Activated CD4-positive, alpha-beta memory T cell treated with anti-CD3 and anti-CD28 coated beads for 36 hours (primary cell): ENCODE measurements at regions not wholly inside any gene's neighbourhood (a gene's known extent, or its start where the extent isn't known, plus 50 kb on each side); places are given as distances from the start of the nearest gene placed in this dataset.

Experiments
- CTCF ChIA-PET: fragments of 350-600 bp; sonication (Branson Sonifier 250); formaldehyde crosslinking; loops from one replicate; lab custom pipeline; 2021; ENCODE audit warnings: antibody characterized with exemption, inconsistent platforms; lab: Charles Lee
- POLR2A ChIA-PET: fragments of 350-600 bp; sonication (Branson Sonifier 250); formaldehyde crosslinking; loops from one replicate; lab custom pipeline; 2021; ENCODE audit warnings: antibody characterized with exemption; lab: Charles Lee
- DNase-seq: peaks from one replicate; pipeline ENCODE4 v3.0.0-alpha.2; 2020
- H3K27ac Mint-ChIP-seq: one replicate; pipeline ENCODE4 v1.8.0; 2021; ENCODE audit warnings: mixed read lengths
- H3K27me3 Mint-ChIP-seq: one replicate; pipeline ENCODE4 v1.8.0; 2021; ENCODE audit warnings: mixed read lengths
- H3K36me3 Mint-ChIP-seq: one replicate; pipeline ENCODE4 v1.8.0; 2021; ENCODE audit warnings: mixed read lengths
- H3K4me1 Mint-ChIP-seq: one replicate; pipeline ENCODE4 v1.8.0; 2021; ENCODE audit warnings: low read depth, mixed read lengths
- H3K4me3 Mint-ChIP-seq: one replicate; pipeline ENCODE4 v1.8.0; 2021; ENCODE audit warnings: mild to moderate bottlenecking, mixed read lengths
- H3K9me3 Mint-ChIP-seq: one replicate; pipeline ENCODE4 v1.8.0; 2021; ENCODE audit warnings: mixed read lengths
- intact Hi-C: fragments of 100-400 bp; cut with micrococcal nuclease; formaldehyde crosslinking; loops from one replicate; pipeline ENCODE4 v1.15.1; 2023

DNA sequence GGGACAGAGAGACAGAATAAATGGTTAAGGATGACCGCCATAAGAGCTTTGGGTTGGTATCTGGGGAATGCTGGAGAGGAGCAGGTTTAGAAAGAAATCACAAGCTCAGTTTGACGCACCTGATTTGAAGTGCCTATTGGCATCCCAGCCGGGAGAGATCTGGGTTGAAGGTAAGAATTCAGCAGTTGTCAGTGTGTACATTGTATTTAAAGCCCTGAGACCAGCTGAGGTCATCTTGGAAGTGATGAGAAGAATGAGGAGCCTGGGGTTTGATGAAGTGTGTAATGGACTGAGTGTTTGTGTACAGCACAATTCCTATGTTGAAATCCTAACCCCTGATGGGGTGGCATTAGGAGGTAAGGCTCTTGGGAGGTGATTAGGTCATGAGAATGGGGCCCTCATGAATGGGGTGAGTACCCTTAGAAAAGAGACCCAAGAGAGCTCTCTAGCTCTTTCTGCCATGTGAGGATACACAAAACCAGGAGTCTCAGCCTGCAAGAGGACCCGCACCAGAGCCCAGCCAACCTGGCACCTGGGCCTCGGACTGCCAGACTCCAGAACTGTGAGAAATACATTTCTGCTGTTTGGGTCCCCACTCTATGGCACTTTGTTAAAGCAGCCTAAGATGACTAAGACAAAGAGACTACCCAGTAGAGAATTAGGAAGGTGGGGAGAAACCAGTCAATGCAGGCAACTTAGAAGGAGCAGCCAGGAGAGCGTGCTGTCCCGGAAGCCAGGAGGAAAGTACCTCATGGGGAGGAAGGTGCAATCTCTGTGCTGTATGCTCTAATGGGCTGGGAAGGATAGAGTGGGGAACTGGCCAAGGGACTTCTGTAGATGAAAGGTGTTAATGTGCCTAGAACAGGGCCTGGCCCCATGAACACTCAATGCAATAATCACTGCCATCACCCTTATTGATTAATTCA is 133.7 kb upstream of the SLC24A3 start:
- Mint-ChIP-seq H3K36me3 (no peaks in the 10 kb centered on the region), H3K27me3 (no peaks in the 10 kb centered on the region), H3K4me1 (no peaks in the 10 kb centered on the region), H3K9me3 (no peaks in the 10 kb centered on the region), H3K27ac (no peak overlapping the region), H3K4me3 (no peak overlapping the region)
- CTCF ChIA-PET, result no interaction called here
- POLR2A ChIA-PET, result no interaction called here
- intact Hi-C loops, result no loop called here
- no peak for DNase-seq

DNA sequence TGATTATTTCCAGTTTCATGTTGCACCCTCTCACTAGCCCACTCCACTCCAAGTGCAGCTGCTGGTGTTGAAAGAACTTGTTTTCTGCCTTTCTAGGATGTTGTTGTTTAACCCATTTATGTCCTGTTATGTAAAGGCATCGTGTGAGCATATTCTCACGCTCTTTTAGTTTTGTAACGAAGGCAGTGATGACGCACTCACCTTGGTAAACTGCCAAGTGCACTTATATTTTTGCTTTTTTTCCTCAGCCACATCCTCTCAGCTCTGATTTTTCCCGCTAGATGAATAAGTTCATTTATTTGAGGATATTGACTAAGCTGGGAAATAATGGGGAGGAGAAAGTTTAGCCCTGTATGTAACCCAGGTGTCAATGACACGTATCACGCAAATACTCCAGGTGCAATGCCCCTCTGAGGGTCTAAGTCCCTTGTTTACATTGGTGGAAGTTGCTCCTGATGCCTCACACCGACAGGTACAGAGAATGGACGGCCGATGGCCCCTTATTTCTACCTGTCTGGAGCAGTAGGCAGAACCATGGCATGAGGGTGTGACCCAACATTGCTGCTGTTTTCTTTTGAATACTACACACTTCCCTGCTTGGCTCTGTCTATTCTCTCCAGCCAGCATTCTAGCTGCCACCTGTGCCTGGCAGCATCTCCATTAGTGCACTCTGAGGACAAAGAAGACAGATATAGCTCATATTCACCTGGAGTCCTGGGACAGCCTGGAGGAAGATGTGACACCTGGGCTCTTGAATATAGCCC is 132.7 kb upstream of the SLC24A3 start:
- POLR2A ChIA-PET, result no interaction called here
- H3K27me3 Mint-ChIP-seq, result no peaks in the 10 kb centered on the region
- no peaks in the 10 kb centered on the region for H3K4me1 Mint-ChIP-seq
- CTCF ChIA-PET, result no interaction called here
- H3K36me3 Mint-ChIP-seq, result no peaks in the 10 kb centered on the region
- no peak overlapping the region for H3K4me3 Mint-ChIP-seq
- H3K27ac Mint-ChIP-seq, result no peak overlapping the region
- no peak for DNase-seq
- no peaks in the 10 kb centered on the region for H3K9me3 Mint-ChIP-seq
- intact Hi-C loops, result no loop called here

DNA sequence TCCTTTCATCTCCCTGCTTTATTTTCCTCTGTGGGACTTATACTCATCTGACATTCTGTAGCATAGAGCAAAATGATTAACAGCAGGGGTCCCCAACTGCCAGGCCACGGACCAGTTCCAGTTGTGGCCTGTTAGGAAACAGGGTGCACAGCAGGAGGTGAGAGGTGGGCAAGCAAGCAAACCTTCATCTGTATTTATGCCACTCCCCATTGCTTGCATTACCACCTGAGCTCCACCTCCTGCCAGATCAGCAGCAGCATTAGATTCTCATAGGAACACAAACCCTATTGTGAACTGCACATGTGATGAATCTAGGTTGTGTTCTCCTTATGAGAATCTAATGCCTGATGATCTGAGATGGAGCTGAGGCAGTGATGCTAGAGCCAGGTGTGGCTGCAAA is 130.5 kb upstream of the SLC24A3 start:
- Mint-ChIP-seq H3K27me3 (no peaks in the 10 kb centered on the region), H3K36me3 (no peaks in the 10 kb centered on the region), H3K27ac (no peak overlapping the region), H3K4me1 (no peaks in the 10 kb centered on the region), H3K9me3 (no peaks in the 10 kb centered on the region), H3K4me3 (no peak overlapping the region)
- CTCF ChIA-PET, result no interaction called here
- POLR2A ChIA-PET, result no interaction called here
- intact Hi-C loops, result no loop called here
- no peak for DNase-seq

DNA sequence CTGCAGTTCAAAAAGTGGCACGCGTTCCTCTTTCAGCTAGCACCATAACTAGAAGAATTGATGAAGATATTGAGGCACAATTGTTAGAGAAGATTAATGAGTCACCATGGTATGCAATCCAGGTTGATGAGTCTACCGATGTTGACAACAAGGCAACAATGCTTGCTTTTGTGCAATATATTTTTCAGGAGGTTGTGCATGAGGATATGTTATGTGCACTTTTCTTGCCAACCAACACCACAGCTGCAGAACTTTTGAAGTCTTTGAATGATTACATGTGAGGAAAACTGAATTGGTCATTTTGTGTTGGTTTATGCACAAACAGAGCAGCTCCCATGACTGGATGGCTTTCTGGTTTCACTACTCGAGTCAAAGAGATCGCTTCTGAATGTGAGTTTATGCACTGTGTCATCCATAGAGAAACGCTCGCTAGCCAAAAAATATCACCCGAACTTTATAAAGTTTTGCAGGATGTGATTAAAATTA is 129.3 kb upstream of the SLC24A3 start:
- H3K27me3 Mint-ChIP-seq, result no peaks in the 10 kb centered on the region
- no peaks in the 10 kb centered on the region for H3K4me1 Mint-ChIP-seq
- ChIA-PET POLR2A (no interaction called here), CTCF (interaction anchor here (1.0 kb wide), 1 partner anchor 451 kb away, joined by 3 read pairs; no protein-coding TSS in a partner anchor)
- no peaks in the 10 kb centered on the region for H3K9me3 Mint-ChIP-seq
- intact Hi-C loops, result no loop called here
- DNase-seq, result no peak
- no peaks in the 10 kb centered on the region for H3K36me3 Mint-ChIP-seq
- H3K27ac Mint-ChIP-seq, result no peak overlapping the region
- no peak overlapping the region for H3K4me3 Mint-ChIP-seq

DNA sequence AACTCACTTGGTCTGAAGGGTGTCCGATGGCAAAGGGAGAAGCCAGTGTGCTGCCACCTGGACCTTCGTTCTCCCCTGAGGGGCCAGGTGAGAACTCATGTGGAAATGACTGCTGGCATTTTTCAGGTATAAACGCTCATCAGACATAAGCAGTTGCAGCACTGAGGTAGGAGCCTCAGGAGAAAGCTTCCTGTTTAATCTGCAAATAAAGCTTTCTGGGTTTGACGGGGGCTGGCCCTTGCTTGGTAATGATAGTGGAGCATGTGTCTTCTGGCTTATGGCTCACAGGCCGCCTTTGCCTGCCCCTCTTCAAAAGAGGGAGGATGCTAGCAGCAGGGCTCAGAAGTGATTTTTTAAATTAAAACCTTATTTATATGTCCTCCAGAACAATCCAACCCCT is 122.1 kb upstream of the SLC24A3 start:
- no peak overlapping the region for H3K27ac Mint-ChIP-seq
- intact Hi-C loops, result no loop called here

DNA sequence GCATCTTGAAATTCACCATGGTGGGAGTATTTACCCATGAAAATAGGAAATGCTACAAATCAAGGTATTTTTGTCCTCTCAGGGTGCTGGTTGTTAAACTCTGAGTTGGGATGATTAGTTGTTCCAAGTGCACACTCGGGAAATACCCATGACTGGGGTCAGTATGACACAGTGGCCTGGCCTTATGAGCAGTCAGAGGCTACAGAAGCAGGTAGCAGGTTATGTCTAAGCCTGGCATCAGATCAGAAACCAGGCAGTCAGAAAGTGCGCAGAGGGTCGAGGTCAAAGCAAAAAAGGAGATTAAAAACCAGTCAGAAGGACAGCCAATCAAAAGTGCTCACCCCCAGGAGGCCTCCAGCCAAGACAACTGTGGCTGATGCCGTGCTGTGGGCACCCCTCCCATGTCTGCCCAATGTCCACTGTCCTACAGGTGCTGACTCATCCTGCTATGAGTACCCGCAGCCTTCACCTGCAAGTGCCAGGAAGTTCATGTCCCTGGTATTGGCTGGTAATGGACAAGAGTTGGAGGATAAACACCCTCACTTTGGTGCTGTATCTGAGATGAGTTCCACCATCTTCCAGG is 117.4 kb upstream of the SLC24A3 start:
- Mint-ChIP-seq H3K9me3 (no peaks in the 10 kb centered on the region), H3K27ac (no peak overlapping the region), H3K27me3 (no peaks in the 10 kb centered on the region), H3K4me3 (no peak overlapping the region), H3K4me1 (no peaks in the 10 kb centered on the region), H3K36me3 (no peaks in the 10 kb centered on the region)
- intact Hi-C loops, result no loop called here
- ChIA-PET CTCF (no interaction called here), POLR2A (no interaction called here)
- no peak for DNase-seq

More for the DNA sequence above, 122.1 kb upstream of the SLC24A3 start:
- DNase-seq, result no peak
- H3K4me1 Mint-ChIP-seq, result no peaks in the 10 kb centered on the region
- CTCF ChIA-PET, result no interaction called here
- no peaks in the 10 kb centered on the region for H3K27me3 Mint-ChIP-seq
- POLR2A ChIA-PET, result no interaction called here
- no peaks in the 10 kb centered on the region for H3K9me3 Mint-ChIP-seq
- no peaks in the 10 kb centered on the region for H3K36me3 Mint-ChIP-seq
- H3K4me3 Mint-ChIP-seq, result no peak overlapping the region

DNA sequence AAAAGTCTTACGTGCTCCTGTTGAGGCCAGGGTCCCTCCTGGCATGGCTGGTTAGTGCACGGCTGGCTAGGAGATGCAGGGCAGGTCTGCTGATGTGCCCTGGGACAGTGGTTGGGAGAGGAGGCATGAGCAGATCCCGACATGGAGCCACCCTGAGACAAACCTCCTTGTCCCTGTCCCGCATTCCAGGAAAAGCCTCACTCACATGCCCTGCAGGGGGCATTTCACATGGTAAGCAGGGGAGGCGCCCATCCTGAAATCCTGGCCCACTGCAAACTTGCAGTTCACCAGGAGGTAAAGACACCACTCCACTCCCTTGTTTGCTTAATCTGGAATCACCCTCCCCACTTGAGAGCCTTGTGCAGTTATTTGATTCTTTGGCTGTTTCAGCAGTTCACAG is 116.7 kb upstream of the SLC24A3 start:
- ChIA-PET POLR2A (no interaction called here), CTCF (no interaction called here)
- Mint-ChIP-seq H3K9me3 (no peaks in the 10 kb centered on the region), H3K27me3 (no peaks in the 10 kb centered on the region), H3K27ac (no peak overlapping the region), H3K4me3 (no peak overlapping the region), H3K4me1 (no peaks in the 10 kb centered on the region), H3K36me3 (no peaks in the 10 kb centered on the region)
- intact Hi-C loops, result no loop called here
- no peak for DNase-seq

DNA sequence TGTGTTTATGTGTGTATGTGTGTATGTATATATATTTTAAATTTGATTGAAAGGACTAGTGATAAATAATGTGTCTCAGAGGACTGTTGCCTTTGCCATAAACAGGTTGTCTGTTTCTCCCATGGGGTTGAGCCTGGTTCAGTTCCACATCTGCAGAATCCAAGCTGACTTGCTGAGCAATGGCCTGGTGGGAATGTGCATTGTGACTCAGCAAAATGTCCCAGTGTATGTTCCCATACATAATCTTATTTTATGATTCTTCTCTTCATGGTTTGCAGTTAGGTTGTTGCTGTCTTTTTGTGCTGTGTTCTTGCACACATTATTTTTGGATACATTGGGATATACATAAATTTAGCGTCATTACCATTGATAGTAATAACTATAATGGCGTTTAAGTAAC is 115.6 kb upstream of the SLC24A3 start:
- CTCF ChIA-PET, result no interaction called here
- H3K9me3 Mint-ChIP-seq, result no peaks in the 10 kb centered on the region

DNA sequence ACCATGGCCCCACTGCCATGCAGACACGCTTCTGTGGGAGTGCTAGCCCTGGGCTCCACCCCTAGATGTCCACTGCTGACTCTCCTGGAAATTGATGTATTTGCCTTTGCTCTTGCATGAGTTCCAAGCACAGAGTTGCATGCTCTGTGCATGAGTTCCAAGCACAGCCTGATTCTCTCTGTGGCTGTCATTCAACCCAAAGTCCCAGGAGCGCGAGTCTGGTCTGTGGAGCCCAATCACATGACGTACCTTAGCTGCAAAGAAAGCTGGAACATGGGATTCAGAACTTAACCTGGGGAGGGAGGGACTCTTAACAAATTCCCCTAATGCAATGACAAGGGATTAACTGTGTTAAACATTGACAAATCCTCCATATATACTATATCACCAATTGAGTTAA is 114.3 kb upstream of the SLC24A3 start:
- Mint-ChIP-seq H3K9me3 (peaks cover 3% of the 10 kb centered on the region), H3K4me1 (no peaks in the 10 kb centered on the region), H3K36me3 (no peaks in the 10 kb centered on the region), H3K27me3 (no peaks in the 10 kb centered on the region), H3K4me3 (no peak overlapping the region), H3K27ac (no peak overlapping the region)
- ChIA-PET POLR2A (no interaction called here), CTCF (no interaction called here)
- no peak for DNase-seq
- intact Hi-C loops, result no loop called here

More for the DNA sequence above, 115.6 kb upstream of the SLC24A3 start:
- Mint-ChIP-seq H3K27me3 (no peaks in the 10 kb centered on the region), H3K27ac (no peak overlapping the region), H3K4me3 (no peak overlapping the region), H3K36me3 (no peaks in the 10 kb centered on the region), H3K4me1 (no peaks in the 10 kb centered on the region)
- DNase-seq, result no peak
- intact Hi-C loops, result no loop called here
- POLR2A ChIA-PET, result no interaction called here

DNA sequence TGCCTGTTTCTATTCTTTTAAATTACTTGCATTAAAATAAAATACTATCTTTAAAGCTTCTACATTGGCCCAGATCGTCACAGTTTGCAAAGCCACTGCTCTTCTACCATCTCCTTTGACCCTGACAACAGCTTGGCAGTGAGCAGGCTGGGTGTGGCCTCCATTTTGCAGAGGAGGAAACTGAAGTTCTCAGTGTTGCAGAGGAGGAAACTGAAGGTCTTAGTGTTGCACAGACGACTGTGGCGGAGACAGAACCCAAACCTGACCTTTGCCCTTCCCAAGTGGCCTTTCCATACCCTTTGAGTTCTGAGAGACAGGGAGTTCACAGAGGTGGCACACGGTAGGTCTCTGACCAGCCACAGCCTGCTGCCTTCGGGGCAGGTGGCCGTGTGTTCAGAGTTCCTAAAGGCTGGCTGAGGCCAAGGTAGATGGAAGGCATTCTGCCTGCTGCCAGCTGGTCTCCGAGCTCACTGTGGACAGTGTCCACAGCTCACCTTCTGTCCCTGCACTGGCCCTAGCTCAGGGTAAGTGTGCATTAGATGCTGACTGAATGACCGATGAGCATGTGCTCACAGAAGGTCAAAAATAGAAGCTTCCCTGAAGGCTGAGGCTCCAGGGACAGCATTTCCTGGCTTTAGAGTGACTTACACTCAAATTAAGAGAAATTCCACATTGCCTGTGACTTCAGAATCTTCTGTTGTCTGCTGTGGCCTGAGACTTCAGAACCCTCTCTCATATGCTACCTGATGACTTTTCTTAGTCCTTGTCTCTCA is 113.5 kb upstream of the SLC24A3 start:
- Mint-ChIP-seq H3K4me1 (no peaks in the 10 kb centered on the region), H3K4me3 (no peak overlapping the region), H3K9me3 (peaks cover 3% of the 10 kb centered on the region), H3K27ac (no peak overlapping the region), H3K36me3 (no peaks in the 10 kb centered on the region), H3K27me3 (no peaks in the 10 kb centered on the region)
- intact Hi-C loops, result no loop called here
- ChIA-PET POLR2A (no interaction called here), CTCF (no interaction called here)
- no peak for DNase-seq

DNA sequence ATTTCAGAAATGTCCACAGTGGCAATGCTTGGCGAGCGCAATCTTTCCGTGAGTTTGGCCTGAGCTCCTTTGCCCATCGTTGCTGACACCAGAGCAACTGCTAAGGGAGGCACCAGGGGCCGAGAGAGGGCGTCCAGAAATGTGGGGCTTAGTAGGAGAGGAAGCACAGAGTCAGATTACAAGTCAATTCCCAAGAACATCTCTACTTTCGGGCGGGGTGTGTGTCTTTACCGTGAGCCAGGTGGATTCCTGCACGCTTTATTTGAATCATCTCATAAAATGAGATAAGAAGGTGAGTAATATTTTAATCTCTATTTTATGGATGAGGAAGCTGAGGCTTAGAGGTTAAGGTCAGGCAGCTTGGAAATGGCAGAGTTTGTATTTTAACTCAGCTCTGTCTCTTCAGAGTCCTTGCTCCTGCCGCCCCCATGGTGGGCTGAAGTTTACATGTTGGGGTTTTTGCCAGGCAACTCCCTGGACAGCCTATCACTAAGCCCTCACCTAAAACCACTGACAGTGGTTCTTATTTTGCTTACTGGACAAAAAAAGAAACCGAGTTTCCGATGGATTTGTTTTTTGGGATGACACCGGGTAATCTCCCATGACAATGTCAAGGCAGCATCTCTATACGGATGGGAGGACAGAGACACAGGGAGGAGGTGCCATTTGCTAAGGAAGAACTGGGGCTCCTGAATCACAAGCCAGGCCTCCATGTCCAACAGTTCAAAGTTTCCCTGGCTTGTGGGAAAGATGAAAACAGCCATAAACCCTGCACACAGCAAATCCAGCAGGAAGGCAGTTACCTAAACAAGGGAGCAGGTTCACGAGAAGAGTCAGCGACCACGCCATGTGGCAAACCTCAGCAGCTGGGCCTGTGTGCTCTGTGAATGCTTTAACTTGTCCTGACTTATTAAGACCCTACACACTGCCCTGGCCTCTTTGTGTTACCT is 112.6 kb upstream of the SLC24A3 start:
- no peaks in the 10 kb centered on the region for H3K27me3 Mint-ChIP-seq
- DNase-seq, result no peak
- intact Hi-C loops, result no loop called here
- ChIA-PET POLR2A (no interaction called here), CTCF (no interaction called here)
- H3K27ac Mint-ChIP-seq, result no peak overlapping the region
- H3K4me3 Mint-ChIP-seq, result no peak overlapping the region
- no peaks in the 10 kb centered on the region for H3K4me1 Mint-ChIP-seq
- no peaks in the 10 kb centered on the region for H3K36me3 Mint-ChIP-seq
- peaks cover 3% of the 10 kb centered on the region for H3K9me3 Mint-ChIP-seq
